MM.1S (cell line): ENCODE measurements at regions not wholly inside any gene's neighbourhood (a gene's known extent, or its start where the extent isn't known, plus 50 kb on each side); places are given as distances from the start of the nearest gene placed in this dataset.

Experiments
- CTCF ChIP-seq: fragments of 300-600 bp; sonication (generic); IDR thresholded peaks from 2 replicates; pipeline ENCODE4 v1.5.1; 2016; ENCODE audit warnings: antibody characterized with exemption, low read length, mixed read lengths
- EZH2 ChIP-seq: fragments of 300-600 bp; sonication (generic); optimal IDR thresholded peaks from 2 replicates; pipeline ENCODE3; 2017; ENCODE audit warnings: low read depth, mild to moderate bottlenecking, antibody characterized with exemption, low read length, mixed read lengths
- EZH2phosphoT487 ChIP-seq: fragments of 300-600 bp; sonication (generic); IDR thresholded peaks from 2 replicates; pipeline ENCODE4 v1.6.1; 2018; ENCODE audit warnings: antibody characterized with exemption, low read length

GRCh38 chr10:34869135-34869836, 54.2 kb upstream of the PARD3 start:
- TF ChIP-seq CTCF (no peak), EZH2 (no peak), EZH2phosphoT487 (no peak)
